Hepatocyte (in vitro differentiated cells): ENCODE measurements at regions not wholly inside any gene's neighbourhood (a gene's known extent, or its start where the extent isn't known, plus 50 kb on each side); places are given as distances from the start of the nearest gene placed in this dataset.

ENCODE experiments used
- CTCF ChIP-seq: fragments of 200-600 bp; sonication (generic); IDR thresholded peaks from 2 replicates; pipeline ENCODE4 v1.5.1; 2016; ENCODE audit warnings: antibody characterized with exemption, mild to moderate bottlenecking; ENCODE audit not compliant: poor library complexity
- EZH2 ChIP-seq: fragments of 200-600 bp; sonication (generic); IDR thresholded peaks from 2 replicates; pipeline ENCODE4 v1.6.1; 2016; ENCODE audit warnings: antibody characterized with exemption, mild to moderate bottlenecking, borderline replicate concordance
- EZH2phosphoT487 ChIP-seq: fragments of 200-600 bp; sonication (generic); IDR thresholded peaks from one replicate; pipeline ENCODE4 v1.6.1; 2018; ENCODE audit warnings: antibody characterized with exemption, mild to moderate bottlenecking, low read depth, moderate library complexity; ENCODE audit not compliant: unreplicated experiment, severe bottlenecking

- no peak for TF ChIP-seq CTCF
- no peak for TF ChIP-seq EZH2
- TF ChIP-seq EZH2phosphoT487 = no peak
These were observed 93.1 kb downstream of the NXNL2 start for GRCh38 chr9:88628114-88628513.
